HG02884 (cell line): ENCODE measurements at regions not wholly inside any gene's neighbourhood (a gene's known extent, or its start where the extent isn't known, plus 50 kb on each side); places are given as distances from the start of the nearest gene placed in this dataset.

Source experiments
- ATAC-seq: cut with Tn5 transposase; IDR thresholded peaks from one replicate; pipeline ENCODE4 v1.9.1; 2021; ENCODE audit warnings: mild to moderate bottlenecking, moderate library complexity; ENCODE audit not compliant: unreplicated experiment

- no peak for ATAC-seq
These were observed 133.4 kb upstream of the SPACA7 start for GRCh38 chr13:112242777-112243176.

GRCh38 chr13:112244061-112244460 lies 132.1 kb upstream of the SPACA7 start:
- ATAC-seq: no peak

- ATAC-seq: no peak
These were observed 131.5 kb upstream of the SPACA7 start for GRCh38 chr13:112244495-112245177.

GRCh38 chr13:112245179-112245724 lies 130.9 kb upstream of the SPACA7 start:
- no peak for ATAC-seq

- ATAC-seq: no peak
These were observed 130.2 kb upstream of the SPACA7 start for GRCh38 chr13:112245989-112246388.

- ATAC-seq: no peak
These were observed 129.3 kb upstream of the SPACA7 start for GRCh38 chr13:112246731-112247470.

GRCh38 chr13:112247471-112248405 lies 128.4 kb upstream of the SPACA7 start:
- ATAC-seq: no peak

GRCh38 chr13:112248406-112248760 lies 127.8 kb upstream of the SPACA7 start:
- ATAC-seq: no peak

GRCh38 chr13:112248862-112249592 lies 127.1 kb upstream of the SPACA7 start:
- no peak for ATAC-seq

GRCh38 chr13:112249644-112250610 lies 126.2 kb upstream of the SPACA7 start:
- no peak for ATAC-seq

- ATAC-seq: no peak
These were observed 125.2 kb upstream of the SPACA7 start for GRCh38 chr13:112250788-112251445.

- no peak for ATAC-seq
These were observed 124.1 kb upstream of the SPACA7 start for GRCh38 chr13:112251930-112252585.

GRCh38 chr13:112252804-112253590 lies 123.2 kb upstream of the SPACA7 start:
- no peak for ATAC-seq

GRCh38 chr13:112253631-112254030 lies 122.5 kb upstream of the SPACA7 start:
- no peak for ATAC-seq

GRCh38 chr13:112254061-112254818 lies 121.9 kb upstream of the SPACA7 start:
- ATAC-seq: no peak

- no peak for ATAC-seq
These were observed 121.3 kb upstream of the SPACA7 start for GRCh38 chr13:112254900-112255299.
